ENCODE measurements at regions not wholly inside any gene's neighbourhood (a gene's known extent, or its start where the extent isn't known, plus 50 kb on each side); places are given as distances from the start of the nearest gene placed in this dataset.

DNA sequence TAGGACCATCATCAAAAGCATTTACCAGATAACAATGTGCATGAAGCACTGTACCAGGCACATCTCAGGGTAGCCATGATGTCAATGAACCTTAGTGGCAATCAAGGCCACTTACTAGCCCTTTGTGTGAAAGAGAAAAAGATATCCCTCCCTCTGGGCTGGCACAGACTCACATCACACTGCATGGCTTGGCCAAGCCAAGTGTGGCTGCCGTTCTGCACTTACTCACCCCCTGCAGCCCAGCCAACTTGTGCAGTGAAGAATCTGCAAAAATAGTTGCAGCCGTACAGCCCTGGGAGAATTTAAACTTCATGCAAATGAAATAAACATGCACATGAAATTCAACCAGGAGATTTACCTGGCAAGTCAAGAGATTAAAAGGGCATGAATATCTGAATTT lies 333.5 kb downstream of the DEPDC1B start:
- DNase-seq (ENCODE audit: low read depth): no peak
- in situ Hi-C loops (cut with HindIII; ENCODE audit: low pct_unique_long_range_greater_than_20kb, low sequenced_read_pairs): no loop called here

DNA sequence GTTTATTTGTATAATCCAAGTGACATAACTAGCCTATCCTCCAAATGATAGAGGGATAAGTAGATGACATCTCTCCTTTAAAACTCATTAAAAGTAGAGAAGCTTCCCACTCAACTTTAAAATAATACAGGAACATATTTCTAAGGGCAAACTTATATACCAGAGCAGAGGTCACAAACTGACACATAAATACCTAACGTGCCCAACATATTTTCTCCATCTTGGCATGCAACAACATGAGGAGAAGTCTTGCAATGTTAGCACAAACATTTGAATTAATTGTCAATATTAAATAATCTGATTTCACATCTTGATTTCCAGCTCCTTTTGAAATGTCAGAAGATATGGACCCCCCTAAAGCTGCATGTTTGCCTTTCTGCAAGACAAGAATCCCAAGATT lies 335.0 kb downstream of the DEPDC1B start:
- in situ Hi-C loops (cut with HindIII; ENCODE audit: low pct_unique_long_range_greater_than_20kb, low sequenced_read_pairs): no loop called here
- DNase-seq (ENCODE audit: low read depth): no peak

DNA sequence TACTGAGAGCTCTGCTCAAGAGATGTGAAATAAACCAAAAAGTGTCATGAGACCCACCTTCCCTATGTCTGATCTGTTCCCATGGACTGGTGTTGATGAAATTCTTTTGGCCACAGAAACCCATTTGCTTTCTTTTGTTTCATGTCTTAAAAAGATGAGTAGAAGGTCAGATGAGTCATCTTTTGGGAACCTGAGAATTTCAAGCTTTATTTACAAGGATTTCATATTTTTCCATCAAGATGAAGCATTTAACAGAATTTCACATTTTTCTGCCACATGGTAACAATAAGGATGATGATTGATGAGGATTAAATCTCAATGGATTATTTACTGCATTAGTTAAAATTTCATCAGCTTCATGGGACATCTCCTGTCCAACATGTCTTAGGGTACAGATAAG lies 337.8 kb downstream of the DEPDC1B start:
- in situ Hi-C loops (cut with HindIII; ENCODE audit: low pct_unique_long_range_greater_than_20kb, low sequenced_read_pairs): no loop called here
- no peak for DNase-seq (ENCODE audit: low read depth)

DNA sequence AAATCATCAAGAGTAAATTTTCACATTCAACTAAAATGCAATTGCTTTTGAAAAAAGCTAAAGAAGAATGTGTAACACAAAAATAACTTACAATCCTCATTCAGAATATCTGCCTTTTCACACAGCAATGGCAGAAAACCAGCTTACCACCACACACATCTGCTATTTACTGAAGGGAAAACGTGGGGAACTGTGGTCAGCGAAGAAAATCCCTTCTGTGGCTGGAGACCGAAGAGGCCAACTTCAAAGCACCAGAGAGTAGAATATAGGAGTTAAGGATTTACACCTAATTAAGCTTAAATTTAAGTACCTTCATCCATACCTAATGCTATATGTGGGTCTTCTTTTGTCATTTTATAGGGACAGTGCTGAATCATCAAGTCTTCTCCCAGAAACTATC lies 339.6 kb downstream of the DEPDC1B start:
- DNase-seq (ENCODE audit: low read depth): no peak
- in situ Hi-C loops (cut with HindIII; ENCODE audit: low pct_unique_long_range_greater_than_20kb, low sequenced_read_pairs): no loop called here

DNA sequence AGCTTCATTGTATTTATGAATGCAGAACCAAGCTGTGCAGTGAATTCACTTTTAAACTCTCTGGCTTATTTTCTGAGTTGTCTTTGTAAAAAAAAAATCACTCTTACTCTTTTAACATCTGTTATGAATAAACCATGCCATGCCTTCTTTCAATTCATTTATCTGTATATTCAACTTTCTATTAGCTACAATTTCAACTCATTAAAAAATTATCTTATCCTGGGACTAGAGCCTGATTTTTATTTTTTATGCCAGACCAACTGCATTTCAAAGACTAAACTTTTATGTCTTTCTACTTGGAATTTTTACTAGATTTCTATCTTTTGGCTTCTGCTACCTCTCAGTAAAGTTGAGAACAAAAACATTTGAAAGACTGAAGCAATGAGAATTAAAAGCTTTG lies 342.7 kb downstream of the DEPDC1B start:
- DNase-seq (ENCODE audit: low read depth): no peak
- in situ Hi-C loops (cut with HindIII; ENCODE audit: low pct_unique_long_range_greater_than_20kb, low sequenced_read_pairs): no loop called here

DNA sequence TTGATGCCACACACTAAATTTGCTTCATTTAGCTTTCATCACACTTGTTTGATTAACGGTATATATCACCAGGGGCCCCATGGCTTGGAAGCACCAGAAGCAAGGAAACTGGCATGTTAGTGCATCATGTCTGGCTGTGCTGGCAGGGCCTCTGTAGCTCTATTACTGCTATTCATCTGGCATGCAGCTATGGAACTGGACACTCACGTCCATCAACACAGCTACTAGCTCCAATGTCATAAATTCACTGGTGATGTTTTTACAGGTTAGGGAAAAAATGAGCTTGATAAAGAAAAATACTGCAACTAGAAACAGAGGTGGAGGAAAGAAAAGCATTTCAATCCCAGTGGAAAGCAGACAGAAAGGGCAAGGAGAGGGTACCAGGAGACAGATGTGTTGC lies 343.2 kb downstream of the DEPDC1B start:
- in situ Hi-C loops (cut with HindIII; ENCODE audit: low pct_unique_long_range_greater_than_20kb, low sequenced_read_pairs): no loop called here
- no peak for DNase-seq (ENCODE audit: low read depth)

DNA sequence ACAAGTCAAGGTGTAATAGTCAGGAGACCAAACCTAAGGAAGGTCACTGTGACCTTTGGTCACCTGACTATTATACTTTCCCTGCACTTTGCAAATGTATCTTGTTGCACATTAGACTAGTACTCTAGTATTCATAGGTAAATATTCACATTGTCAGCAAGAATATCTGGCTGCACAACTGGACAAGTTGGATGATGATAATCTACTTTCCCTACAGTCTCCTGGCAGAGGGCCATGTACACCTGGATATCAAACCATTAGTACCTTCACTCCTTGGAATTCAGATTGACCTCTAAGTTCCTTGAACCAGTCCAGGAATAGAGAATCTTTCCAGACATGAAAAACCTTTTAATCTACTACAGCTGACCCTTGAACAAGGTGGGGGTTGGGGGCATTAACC lies 344.8 kb downstream of the DEPDC1B start:
- no peak for DNase-seq (ENCODE audit: low read depth)
- in situ Hi-C loops (cut with HindIII; ENCODE audit: low pct_unique_long_range_greater_than_20kb, low sequenced_read_pairs): no loop called here

DNA sequence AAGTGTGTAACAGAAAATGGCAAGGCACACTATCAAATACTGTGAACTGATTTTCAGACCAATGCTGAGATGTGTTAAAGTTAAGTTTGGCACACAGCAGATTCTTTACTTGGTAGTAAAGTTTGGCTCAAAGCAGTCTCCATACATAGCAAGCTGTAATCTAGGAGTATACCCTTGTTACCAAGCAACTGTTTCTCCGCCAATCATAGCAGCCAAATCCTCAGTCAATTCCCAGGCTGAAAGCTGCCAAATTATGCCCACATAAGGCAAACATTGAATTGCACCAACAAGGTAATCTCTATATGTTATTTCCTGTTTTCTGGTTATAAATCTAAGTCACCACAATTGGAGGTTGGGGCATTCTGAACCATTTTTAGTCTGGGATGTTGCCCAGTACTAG lies 345.7 kb downstream of the DEPDC1B start:
- in situ Hi-C loops (cut with HindIII; ENCODE audit: low pct_unique_long_range_greater_than_20kb, low sequenced_read_pairs): no loop called here
- DNase-seq (ENCODE audit: low read depth): no peak

DNA sequence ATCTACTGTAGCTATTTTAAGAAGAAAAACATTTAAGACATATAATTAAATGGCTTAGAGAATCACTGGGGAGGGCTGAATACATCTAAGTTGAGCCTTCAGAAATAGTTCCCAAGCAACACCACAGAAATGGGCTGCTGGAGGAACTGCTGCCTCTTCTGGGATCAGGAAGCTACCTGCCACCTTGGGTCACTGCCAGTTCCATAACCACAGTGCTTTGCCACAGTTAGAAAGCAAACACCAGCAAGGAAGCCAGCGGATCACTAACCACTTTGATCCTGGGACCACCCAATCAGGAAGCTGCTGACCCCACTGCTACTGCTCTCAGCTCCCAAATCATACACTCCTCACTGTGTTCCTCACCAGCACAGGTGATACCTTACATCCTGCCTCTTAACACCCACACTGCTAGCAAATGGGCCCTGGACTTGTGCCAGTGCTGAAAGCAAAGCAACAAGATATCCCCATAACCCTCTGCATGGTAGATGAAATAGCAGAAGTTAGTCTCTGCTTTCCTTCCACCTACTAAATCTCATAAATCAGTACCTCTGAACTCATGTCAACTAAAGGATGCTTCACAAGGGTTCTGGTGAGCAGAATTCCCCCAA lies 346.9 kb downstream of the DEPDC1B start:
- in situ Hi-C loops (cut with HindIII; ENCODE audit: low pct_unique_long_range_greater_than_20kb, low sequenced_read_pairs): no loop called here
- no peak for DNase-seq (ENCODE audit: low read depth)

DNA sequence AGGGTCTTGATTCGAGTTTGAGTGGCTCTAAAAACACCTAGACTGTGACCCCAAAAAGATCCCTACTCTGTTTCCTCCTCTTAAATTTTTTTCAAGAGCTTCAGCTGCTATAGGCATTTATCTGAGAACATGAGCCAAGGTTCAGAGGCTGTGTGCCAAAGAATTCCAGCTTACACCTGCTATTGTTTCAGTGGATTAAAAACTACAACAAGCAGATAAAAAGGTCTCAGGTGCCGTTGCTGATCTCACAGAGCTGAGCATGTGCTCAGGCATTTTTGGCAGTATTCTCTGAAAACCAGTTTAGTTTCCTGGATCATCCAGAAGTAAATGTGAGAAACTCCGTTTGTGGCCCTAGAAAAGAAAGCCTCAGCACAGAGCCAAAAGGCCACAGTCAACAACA lies 349.2 kb downstream of the DEPDC1B start:
- in situ Hi-C loops (cut with HindIII; ENCODE audit: low pct_unique_long_range_greater_than_20kb, low sequenced_read_pairs): no loop called here
- DNase-seq (ENCODE audit: low read depth): no peak

DNA sequence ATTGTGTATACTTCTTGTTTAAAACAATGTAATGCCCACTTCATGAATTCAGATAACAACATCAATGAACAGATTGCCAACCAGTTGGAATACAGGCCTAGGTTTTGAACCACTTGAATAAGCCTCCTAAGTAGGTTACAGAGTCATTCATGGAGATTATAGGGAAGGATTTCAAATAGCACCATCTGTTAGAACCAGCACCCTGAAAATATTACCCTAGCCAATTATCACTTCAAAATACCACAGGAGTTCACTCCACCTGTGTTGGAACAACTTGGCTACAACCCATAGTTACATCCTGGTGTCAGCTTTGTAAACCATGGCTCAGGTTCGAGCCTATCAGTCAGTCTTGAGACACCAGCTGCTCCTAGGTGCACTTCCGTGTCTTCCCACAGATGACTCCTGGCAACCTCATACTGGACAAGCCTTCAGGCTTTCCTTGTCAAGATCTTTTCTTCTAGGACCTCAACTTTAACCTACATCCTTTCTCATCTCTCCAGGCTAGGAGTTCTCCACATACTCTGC lies 350.0 kb downstream of the DEPDC1B start:
- no peak for DNase-seq (ENCODE audit: low read depth)
- in situ Hi-C loops (cut with HindIII; ENCODE audit: low pct_unique_long_range_greater_than_20kb, low sequenced_read_pairs): no loop called here

DNA sequence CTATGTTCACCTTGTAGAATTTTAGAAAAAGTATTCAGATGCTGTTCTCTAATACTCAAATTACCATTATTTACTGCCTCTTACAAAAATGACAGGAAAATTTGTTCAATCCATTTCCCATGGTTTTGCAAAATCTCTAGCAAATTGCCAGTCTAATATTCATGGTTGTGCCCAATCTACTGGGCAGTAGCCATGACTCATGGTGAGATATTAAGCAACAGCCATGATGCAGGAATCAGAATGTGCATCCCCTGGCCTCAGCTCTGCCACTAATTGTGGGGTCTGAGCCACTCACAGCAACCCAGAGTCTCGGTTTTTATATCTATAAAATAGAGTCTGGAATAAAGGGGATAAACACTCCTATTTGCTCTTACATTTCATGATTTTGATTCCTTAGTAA lies 353.6 kb downstream of the DEPDC1B start:
- no peak for DNase-seq (ENCODE audit: low read depth)

DNA sequence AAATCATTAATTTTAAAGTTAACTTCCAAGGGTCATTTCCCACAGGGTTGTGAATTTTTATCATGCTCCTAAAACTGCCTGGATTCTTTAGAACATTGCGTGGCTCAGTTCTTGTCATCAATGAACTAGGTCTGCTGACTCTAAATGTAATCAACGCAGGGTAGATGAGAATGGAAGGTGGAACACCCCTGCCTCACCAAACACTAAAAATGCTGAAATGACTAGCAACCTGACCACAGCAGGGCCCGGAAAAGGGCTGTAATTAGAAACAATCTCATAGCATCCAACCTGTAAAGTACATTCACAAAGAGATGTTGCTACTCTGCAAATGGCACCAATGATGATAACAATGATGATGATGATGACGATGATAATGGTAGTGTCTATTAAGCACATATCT lies 356.9 kb downstream of the DEPDC1B start:
- DNase-seq (ENCODE audit: low read depth): no peak
- in situ Hi-C loops (cut with HindIII; ENCODE audit: low pct_unique_long_range_greater_than_20kb, low sequenced_read_pairs): no loop called here

More for the DNA sequence above, 353.6 kb downstream of the DEPDC1B start:
- in situ Hi-C loops (cut with HindIII; ENCODE audit: low pct_unique_long_range_greater_than_20kb, low sequenced_read_pairs): no loop called here

DNA sequence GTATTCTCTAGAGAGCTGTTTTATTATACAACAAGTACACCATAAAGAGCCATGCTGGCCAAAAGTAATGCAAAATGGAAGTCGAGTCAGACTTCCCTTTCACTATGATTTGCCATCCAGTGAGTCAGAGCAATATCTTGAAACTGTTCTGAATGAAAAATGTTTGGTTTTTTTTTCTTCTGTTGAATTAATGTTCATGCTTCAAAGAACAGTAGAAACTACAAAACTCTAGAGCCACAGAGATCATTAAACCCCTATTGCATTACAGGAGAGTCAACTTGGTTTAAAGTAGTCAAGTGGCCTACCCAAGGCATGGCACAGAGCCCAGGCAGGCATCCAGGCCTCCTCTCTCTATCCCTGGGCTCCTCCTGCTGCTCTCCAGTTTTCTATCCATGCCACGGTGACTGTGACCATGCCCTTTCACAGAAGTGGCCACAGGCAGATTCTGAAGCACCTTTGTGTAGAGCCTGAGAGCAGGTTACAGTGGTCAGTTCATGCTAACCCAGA lies 358.9 kb downstream of the DEPDC1B start:
- in situ Hi-C loops (cut with HindIII; ENCODE audit: low pct_unique_long_range_greater_than_20kb, low sequenced_read_pairs): no loop called here

DNA sequence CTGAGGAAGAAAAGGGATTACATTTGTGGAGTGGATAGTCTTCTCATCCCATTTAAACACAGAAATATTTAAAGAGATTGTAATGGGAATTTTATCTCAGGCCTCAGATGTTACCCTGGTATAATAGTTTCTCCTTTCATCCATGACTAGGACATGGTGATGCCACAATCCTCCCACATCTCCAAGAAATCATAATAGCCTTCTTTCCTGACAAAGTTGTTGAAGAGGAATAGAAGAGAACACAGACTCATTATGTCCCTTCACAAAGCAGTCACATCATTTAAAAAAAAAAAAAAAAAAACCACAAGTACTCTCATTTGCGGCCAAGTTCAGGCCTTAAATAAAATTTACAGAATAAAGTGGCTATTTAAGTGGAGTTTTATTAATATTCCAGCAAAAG lies 359.6 kb downstream of the DEPDC1B start:
- in situ Hi-C loops (cut with HindIII; ENCODE audit: low pct_unique_long_range_greater_than_20kb, low sequenced_read_pairs): no loop called here
- no peak for DNase-seq (ENCODE audit: low read depth)

More for the DNA sequence above, 358.9 kb downstream of the DEPDC1B start:
- peak; percentile 9 for DNase-seq (ENCODE audit: low read depth)

DNA sequence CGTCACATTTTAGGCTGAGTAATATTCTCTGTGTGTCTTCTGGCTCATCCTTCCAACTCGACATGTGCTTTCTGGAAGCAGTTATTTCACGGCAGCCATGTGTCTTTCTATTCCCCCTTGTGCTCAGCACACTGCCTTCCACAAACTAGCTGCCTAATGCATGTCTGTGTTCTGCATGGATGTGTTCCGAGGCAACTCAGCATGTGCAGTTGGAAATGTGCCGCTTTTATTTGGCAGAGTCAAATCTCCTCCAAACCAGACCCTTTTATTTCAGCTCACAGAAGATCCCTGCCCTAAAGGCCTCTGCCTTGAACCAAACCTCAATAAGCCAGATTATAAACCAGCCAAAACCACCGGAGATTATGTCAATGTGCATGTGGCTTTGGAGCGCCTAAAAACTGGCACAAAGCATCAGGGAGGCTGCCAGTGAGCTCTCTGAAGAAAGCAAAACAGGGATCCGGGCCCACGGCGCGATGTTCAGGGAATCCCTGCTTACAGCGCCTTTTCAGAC lies 360.2 kb downstream of the DEPDC1B start:
- DNase-seq (ENCODE audit: low read depth): no peak
- in situ Hi-C loops (cut with HindIII; ENCODE audit: low pct_unique_long_range_greater_than_20kb, low sequenced_read_pairs): no loop called here

DNA sequence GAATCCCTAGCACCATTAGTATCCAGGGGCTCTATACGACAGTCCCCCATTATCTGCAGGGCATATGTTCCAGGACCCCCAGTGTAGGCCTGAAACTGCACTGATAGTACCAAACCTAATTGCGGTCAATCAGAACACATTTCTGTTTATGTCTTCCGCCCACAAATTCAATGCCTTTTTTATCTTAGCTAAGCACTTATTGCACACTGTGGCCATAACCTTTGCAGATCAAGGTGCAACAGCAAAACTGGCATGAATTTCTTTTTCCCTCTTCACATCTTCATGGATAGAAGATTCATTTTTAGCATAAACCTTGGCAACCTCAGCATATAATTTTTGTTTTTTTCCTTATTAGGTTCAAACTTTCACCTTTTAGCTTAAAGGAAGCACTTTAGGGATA lies 361.1 kb downstream of the DEPDC1B start:
- in situ Hi-C loops (cut with HindIII; ENCODE audit: low pct_unique_long_range_greater_than_20kb, low sequenced_read_pairs): no loop called here
- DNase-seq (ENCODE audit: low read depth): no peak

DNA sequence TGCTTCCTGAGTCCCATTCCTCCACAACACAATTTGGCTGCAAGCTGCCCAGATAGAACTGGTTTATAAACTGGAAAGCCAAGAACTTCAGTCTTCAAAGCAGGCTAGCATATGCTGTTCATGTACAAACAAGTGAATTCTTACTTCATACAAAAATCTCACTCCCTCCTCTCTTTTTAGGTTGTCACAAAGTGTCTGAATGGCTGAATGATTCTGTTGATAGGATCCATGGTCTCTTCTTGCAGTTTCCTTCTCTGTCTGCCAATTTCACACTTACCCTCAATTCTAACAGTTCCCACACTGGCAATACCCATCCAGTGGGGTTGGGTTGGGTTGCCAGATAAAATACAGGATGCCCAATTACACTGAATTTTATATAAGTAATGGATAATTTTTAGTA lies 363.5 kb downstream of the DEPDC1B start:
- DNase-seq (ENCODE audit: low read depth): no peak
- in situ Hi-C loops (cut with HindIII; ENCODE audit: low pct_unique_long_range_greater_than_20kb, low sequenced_read_pairs): no loop called here

DNA sequence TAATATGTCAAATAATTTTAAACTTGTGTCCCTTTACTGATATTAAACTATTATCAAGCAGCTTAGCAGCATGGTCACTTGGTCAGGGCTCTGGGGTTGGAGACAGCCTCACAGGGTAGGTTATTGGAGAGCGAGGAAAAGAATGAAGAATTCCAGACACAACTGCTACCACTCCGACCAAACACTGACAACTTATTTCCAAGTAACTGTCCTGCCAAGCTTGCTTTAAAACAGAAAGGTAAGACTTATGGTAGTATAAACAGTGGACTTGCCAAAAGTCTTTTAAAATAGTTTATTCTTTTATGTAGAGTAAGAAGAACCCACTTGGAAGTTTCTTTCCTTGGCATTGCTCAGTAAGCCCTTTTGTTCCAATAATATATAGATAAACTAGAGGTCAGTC lies 364.1 kb downstream of the DEPDC1B start:
- in situ Hi-C loops (cut with HindIII; ENCODE audit: low pct_unique_long_range_greater_than_20kb, low sequenced_read_pairs): no loop called here

DNA sequence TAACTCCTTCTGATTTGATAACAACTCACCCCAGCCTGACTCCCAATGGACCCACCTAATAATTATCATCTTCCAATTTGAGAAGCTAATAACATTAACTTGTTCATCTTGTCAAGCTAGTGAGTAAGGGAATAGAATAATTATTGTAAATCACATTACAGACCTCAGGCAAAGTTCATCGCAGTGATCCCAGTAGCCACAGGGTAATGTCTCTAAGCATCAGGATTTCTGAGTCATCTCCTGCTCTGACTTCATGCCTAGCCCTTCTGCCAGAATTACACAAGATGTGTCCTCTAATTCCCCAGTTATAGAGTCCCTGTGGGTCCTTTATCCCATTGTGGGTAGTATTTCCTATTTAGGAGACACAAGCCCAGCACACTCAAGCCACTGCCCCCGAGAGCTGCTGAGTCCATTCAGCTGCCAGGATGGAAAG lies 365.7 kb downstream of the DEPDC1B start:
- in situ Hi-C loops (cut with HindIII; ENCODE audit: low pct_unique_long_range_greater_than_20kb, low sequenced_read_pairs): no loop called here
- no peak for DNase-seq (ENCODE audit: low read depth)

More for the DNA sequence above, 364.1 kb downstream of the DEPDC1B start:
- DNase-seq (ENCODE audit: low read depth): no peak
